GM12878 (cell line): ENCODE measurements at regions not wholly inside any gene's neighbourhood (a gene's known extent, or its start where the extent isn't known, plus 50 kb on each side); places are given as distances from the start of the nearest gene placed in this dataset.

Source experiments
- ATF3 ChIP-seq: IDR thresholded peaks from 2 replicates; pipeline ENCODE4 v1.6.1; 2011; ENCODE audit warnings: low read depth, mild to moderate bottlenecking, low read length, moderate library complexity, borderline replicate concordance; ENCODE audit errors: extremely low read depth
- ATF7 ChIP-seq: fragments of 450-650 bp; IDR thresholded peaks from 2 replicates; pipeline ENCODE4 v1.6.1; 2016; ENCODE audit warnings: low read depth, mild to moderate bottlenecking
- BACH1 ChIP-seq: fragments of 450-650 bp; IDR thresholded peaks from 2 replicates; pipeline ENCODE4 v1.6.1; 2017; ENCODE audit warnings: mild to moderate bottlenecking, borderline replicate concordance
- CEBPB ChIP-seq, 2 experiments: fragments of 150-350 bp in 1 of 2; IDR thresholded peaks; 2 replicates each; pipeline ENCODE4 v1.6.1; 2012 to 2014; ENCODE audit warnings: low read depth in 2 of 2, low read length in 2 of 2, borderline replicate concordance in 1 of 2, inconsistent platforms in 1 of 2
- MAX ChIP-seq: IDR thresholded peaks from 2 replicates; pipeline ENCODE4 v1.6.1; 2012; ENCODE audit warnings: low read depth, low read length, improper control_type of control experiment
- MTA3 ChIP-seq: IDR thresholded peaks from 2 replicates; pipeline ENCODE4 v1.6.1; 2012; ENCODE audit warnings: low read length, inconsistent platforms, borderline replicate concordance
- MYC ChIP-seq: IDR thresholded peaks from 2 replicates; pipeline ENCODE4 v1.6.1; 2011; ENCODE audit warnings: mild to moderate bottlenecking, low read length, moderate library complexity, inconsistent platforms; ENCODE audit not compliant: insufficient read depth, insufficient replicate concordance, insufficient read length, severe bottlenecking
- NFYA ChIP-seq: IDR thresholded peaks from 2 replicates; pipeline ENCODE4 v1.6.1; 2011; ENCODE audit warnings: low read depth, mild to moderate bottlenecking, low read length, improper control_type of control experiment, borderline replicate concordance
- NFYB ChIP-seq: IDR thresholded peaks from 2 replicates; pipeline ENCODE4 v1.6.1; 2011; ENCODE audit warnings: low read depth, mild to moderate bottlenecking, low read length, improper control_type of control experiment, moderate library complexity; ENCODE audit not compliant: insufficient read depth
- POU2F2 ChIP-seq: IDR thresholded peaks from 3 replicates; pipeline ENCODE4 v1.6.1; 2011; ENCODE audit warnings: low read depth, mild to moderate bottlenecking, low read length, borderline replicate concordance
- RBBP5 ChIP-seq: fragments of 200-600 bp; sonication (generic); conservative IDR thresholded peaks from 2 replicates; pipeline ENCODE4 v1.6.1; 2016
- RUNX3 ChIP-seq: IDR thresholded peaks from 2 replicates; pipeline ENCODE4 v1.6.1; 2012; ENCODE audit warnings: low read length, inconsistent platforms
- TAF1 ChIP-seq: IDR thresholded peaks from 2 replicates; pipeline ENCODE4 v1.6.1; 2011; ENCODE audit warnings: mild to moderate bottlenecking, low read depth, low read length, borderline replicate concordance
- YY1 ChIP-seq: IDR thresholded peaks from 2 replicates; pipeline ENCODE4 v1.6.1; 2011; ENCODE audit warnings: low read depth, mild to moderate bottlenecking, low read length
- ZNF592 ChIP-seq: fragments of 450-650 bp; IDR thresholded peaks from 2 replicates; pipeline ENCODE4 v1.6.1; 2017; ENCODE audit warnings: mild to moderate bottlenecking, moderate library complexity
- TF ChIP-seq, protein P1 (sequence below): fragments of 450-650 bp; IDR thresholded peaks from 2 replicates; pipeline ENCODE4 v1.6.1; 2016; ENCODE audit warnings: mild to moderate bottlenecking
- TF ChIP-seq, protein P2 (sequence below): fragments of 450-650 bp; IDR thresholded peaks from 2 replicates; pipeline ENCODE4 v1.6.1; 2017; ENCODE audit warnings: borderline replicate concordance
- TF ChIP-seq, protein P3 (sequence below): IDR thresholded peaks from 2 replicates; pipeline ENCODE4 v1.6.1; 2012; ENCODE audit warnings: mild to moderate bottlenecking, low read depth, low read length

GRCh38 chr13:30145709-30146367, 161.5 kb downstream of the KATNAL1 start (continued):
- TF ChIP-seq, protein P1, sequence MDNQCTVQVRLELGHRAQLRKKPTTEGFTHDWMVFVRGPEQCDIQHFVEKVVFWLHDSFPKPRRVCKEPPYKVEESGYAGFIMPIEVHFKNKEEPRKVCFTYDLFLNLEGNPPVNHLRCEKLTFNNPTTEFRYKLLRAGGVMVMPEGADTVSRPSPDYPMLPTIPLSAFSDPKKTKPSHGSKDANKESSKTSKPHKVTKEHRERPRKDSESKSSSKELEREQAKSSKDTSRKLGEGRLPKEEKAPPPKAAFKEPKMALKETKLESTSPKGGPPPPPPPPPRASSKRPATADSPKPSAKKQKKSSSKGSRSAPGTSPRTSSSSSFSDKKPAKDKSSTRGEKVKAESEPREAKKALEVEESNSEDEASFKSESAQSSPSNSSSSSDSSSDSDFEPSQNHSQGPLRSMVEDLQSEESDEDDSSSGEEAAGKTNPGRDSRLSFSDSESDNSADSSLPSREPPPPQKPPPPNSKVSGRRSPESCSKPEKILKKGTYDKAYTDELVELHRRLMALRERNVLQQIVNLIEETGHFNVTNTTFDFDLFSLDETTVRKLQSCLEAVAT = no peak
- TF ChIP-seq POU2F2 (no peak), ZNF592 (0 out of 2 replicates have a peak, but pooled peaks have one; percentile 51), NFYB (no peak), TAF1 (peak; percentile 22; the same call in 1 of the 2 replicates), RUNX3 (peak; percentile 83), BACH1 (no peak), MTA3 (peak; percentile 22; the same call in 1 of the 2 replicates), MYC (no peak), ATF7 (no peak; the same call in 1 of the 2 replicates), RBBP5 (no peak), MAX (no peak), CEBPB (IDR thresholded peaks at IDR 0.05; ENCODE audit: borderline replicate concordance in 1 of 2, low read depth in 2 of 2, low read length in 2 of 2) (no peak), ATF3 (no peak), YY1 (peak; percentile 66; the same call in 1 of the 2 replicates), NFYA (no peak)
- TF ChIP-seq, protein P2, sequence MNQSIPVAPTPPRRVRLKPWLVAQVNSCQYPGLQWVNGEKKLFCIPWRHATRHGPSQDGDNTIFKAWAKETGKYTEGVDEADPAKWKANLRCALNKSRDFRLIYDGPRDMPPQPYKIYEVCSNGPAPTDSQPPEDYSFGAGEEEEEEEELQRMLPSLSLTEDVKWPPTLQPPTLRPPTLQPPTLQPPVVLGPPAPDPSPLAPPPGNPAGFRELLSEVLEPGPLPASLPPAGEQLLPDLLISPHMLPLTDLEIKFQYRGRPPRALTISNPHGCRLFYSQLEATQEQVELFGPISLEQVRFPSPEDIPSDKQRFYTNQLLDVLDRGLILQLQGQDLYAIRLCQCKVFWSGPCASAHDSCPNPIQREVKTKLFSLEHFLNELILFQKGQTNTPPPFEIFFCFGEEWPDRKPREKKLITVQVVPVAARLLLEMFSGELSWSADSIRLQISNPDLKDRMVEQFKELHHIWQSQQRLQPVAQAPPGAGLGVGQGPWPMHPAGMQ = no peak
- TF ChIP-seq, protein P3, sequence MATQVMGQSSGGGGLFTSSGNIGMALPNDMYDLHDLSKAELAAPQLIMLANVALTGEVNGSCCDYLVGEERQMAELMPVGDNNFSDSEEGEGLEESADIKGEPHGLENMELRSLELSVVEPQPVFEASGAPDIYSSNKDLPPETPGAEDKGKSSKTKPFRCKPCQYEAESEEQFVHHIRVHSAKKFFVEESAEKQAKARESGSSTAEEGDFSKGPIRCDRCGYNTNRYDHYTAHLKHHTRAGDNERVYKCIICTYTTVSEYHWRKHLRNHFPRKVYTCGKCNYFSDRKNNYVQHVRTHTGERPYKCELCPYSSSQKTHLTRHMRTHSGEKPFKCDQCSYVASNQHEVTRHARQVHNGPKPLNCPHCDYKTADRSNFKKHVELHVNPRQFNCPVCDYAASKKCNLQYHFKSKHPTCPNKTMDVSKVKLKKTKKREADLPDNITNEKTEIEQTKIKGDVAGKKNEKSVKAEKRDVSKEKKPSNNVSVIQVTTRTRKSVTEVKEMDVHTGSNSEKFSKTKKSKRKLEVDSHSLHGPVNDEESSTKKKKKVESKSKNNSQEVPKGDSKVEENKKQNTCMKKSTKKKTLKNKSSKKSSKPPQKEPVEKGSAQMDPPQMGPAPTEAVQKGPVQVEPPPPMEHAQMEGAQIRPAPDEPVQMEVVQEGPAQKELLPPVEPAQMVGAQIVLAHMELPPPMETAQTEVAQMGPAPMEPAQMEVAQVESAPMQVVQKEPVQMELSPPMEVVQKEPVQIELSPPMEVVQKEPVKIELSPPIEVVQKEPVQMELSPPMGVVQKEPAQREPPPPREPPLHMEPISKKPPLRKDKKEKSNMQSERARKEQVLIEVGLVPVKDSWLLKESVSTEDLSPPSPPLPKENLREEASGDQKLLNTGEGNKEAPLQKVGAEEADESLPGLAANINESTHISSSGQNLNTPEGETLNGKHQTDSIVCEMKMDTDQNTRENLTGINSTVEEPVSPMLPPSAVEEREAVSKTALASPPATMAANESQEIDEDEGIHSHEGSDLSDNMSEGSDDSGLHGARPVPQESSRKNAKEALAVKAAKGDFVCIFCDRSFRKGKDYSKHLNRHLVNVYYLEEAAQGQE = no peak
